Thymus (tissue), 11 donors: ENCODE measurements at regions not wholly inside any gene's neighbourhood (a gene's known extent, or its start where the extent isn't known, plus 50 kb on each side); places are given as distances from the start of the nearest gene placed in this dataset.
"Not testable (repeated sequence)": the region's sequence is repeated elsewhere in the genome, so short reads cannot be mapped to it uniquely, and the experiment has no call there.

Experiments used
- DNase-seq, 9 donors: peaks; one replicate each; pipeline ENCODE4 v3.0.0-alpha.2; 2013; ENCODE audit warnings: low spot score in 9 of 9, low read depth in 6 of 9, missing footprints in 1 of 9
- H3K27ac ChIP-seq, 2 donors: one replicate each; pipeline ENCODE4 v1.5.1; 2013; ENCODE audit warnings: control low read depth in 1 of 2, low read depth in 1 of 2, low read length in 1 of 2, mild to moderate bottlenecking in 1 of 2, moderate library complexity in 1 of 2
- H3K27me3 ChIP-seq, 2 donors: one replicate each; pipeline ENCODE4 v1.5.1; 2013; ENCODE audit warnings: low read length in 1 of 2; ENCODE audit not compliant: control insufficient read depth in 2 of 2, insufficient read depth in 1 of 2
- H3K36me3 ChIP-seq, 2 donors: one replicate each; pipeline ENCODE4 v1.5.1; 2013; ENCODE audit warnings: low read length in 1 of 2, mild to moderate bottlenecking in 1 of 2, moderate library complexity in 1 of 2; ENCODE audit not compliant: control insufficient read depth in 2 of 2, insufficient read depth in 2 of 2
- H3K4me1 ChIP-seq, 2 donors: one replicate each; pipeline ENCODE4 v1.5.1; 2013; ENCODE audit warnings: low read length in 2 of 2; ENCODE audit not compliant: control insufficient read depth in 2 of 2, insufficient read depth in 2 of 2
- H3K4me3 ChIP-seq, 2 donors: one replicate each; pipeline ENCODE4 v1.5.1; 2013; ENCODE audit warnings: low read length in 2 of 2, control low read depth in 1 of 2, mild to moderate bottlenecking in 1 of 2
- H3K9me3 ChIP-seq, 2 donors: one replicate each; pipeline ENCODE4 v1.5.1; 2013; ENCODE audit warnings: low read length in 1 of 2, mild to moderate bottlenecking in 1 of 2; ENCODE audit not compliant: control insufficient read depth in 2 of 2, insufficient read depth in 1 of 2
- WGBS: extraction: QIAGEN DNeasy Blood & Tissue Kit; methylation state at CpG from one replicate; pipeline ENCODE4 v1.1.7; 2013; 5-methylcytosine and 5-hydroxymethylcytosine counted together
- donor health status: healthy.

- no peaks in the 10 kb centered on the region for H3K9me3 ChIP-seq
- no peaks in the 10 kb centered on the region for H3K27me3 ChIP-seq
- no peaks in the 10 kb centered on the region for H3K4me1 ChIP-seq
- no peak overlapping the region for H3K27ac ChIP-seq
- H3K36me3 ChIP-seq, result no peaks in the 10 kb centered on the region
- no peak for DNase-seq
- no peak overlapping the region for H3K4me3 ChIP-seq
These were observed 331.1 kb downstream of the SEMA3D start for GRCh38 chr7:84855758-84856157.

GRCh38 chr7:84848974-84849372, 337.9 kb downstream of the SEMA3D start:
- H3K27ac ChIP-seq, H3K4me3 ChIP-seq, H3K9me3 ChIP-seq, H3K27me3 ChIP-seq, DNase-seq, H3K4me1 ChIP-seq, H3K36me3 ChIP-seq: not testable (repeated sequence)

- H3K4me1 ChIP-seq, result no peaks in the 10 kb centered on the region
- H3K9me3 ChIP-seq, result no peaks in the 10 kb centered on the region
- H3K36me3 ChIP-seq, result no peaks in the 10 kb centered on the region
- no peaks in the 10 kb centered on the region for H3K27me3 ChIP-seq
- H3K4me3 ChIP-seq, result no peak overlapping the region
- DNase-seq, result no peak
- H3K27ac ChIP-seq, result no peak overlapping the region
These were observed 338.5 kb downstream of the SEMA3D start for GRCh38 chr7:84848219-84848973.

- H3K4me3 ChIP-seq, result no peak overlapping the region
- DNase-seq, result no peak
- H3K36me3 ChIP-seq, result no peaks in the 10 kb centered on the region
- WGBS, result 87% methylated on average over 3 of the region's 3 CpGs
- no peaks in the 10 kb centered on the region for H3K4me1 ChIP-seq
- no peaks in the 10 kb centered on the region for H3K27me3 ChIP-seq
- H3K9me3 ChIP-seq, result no peaks in the 10 kb centered on the region
- no peak overlapping the region for H3K27ac ChIP-seq
These were observed 339.1 kb downstream of the SEMA3D start for GRCh38 chr7:84847790-84848189.

GRCh38 chr7:84847038-84847437, 339.8 kb downstream of the SEMA3D start:
- no peak overlapping the region for H3K27ac ChIP-seq
- H3K27me3 ChIP-seq, result no peaks in the 10 kb centered on the region
- no peaks in the 10 kb centered on the region for H3K9me3 ChIP-seq
- no peak overlapping the region for H3K4me3 ChIP-seq
- WGBS, result 65% methylated on average over 1 of the region's 1 CpG
- no peaks in the 10 kb centered on the region for H3K36me3 ChIP-seq
- H3K4me1 ChIP-seq, result no peaks in the 10 kb centered on the region
- DNase-seq, result no peak

- DNase-seq, result no peak
- H3K4me1 ChIP-seq, result no peaks in the 10 kb centered on the region
- no peaks in the 10 kb centered on the region for H3K9me3 ChIP-seq
- no peak overlapping the region for H3K4me3 ChIP-seq
- no peaks in the 10 kb centered on the region for H3K36me3 ChIP-seq
- WGBS, result 65% methylated on average over 3 of the region's 3 CpGs
- no peak overlapping the region for H3K27ac ChIP-seq
- no peaks in the 10 kb centered on the region for H3K27me3 ChIP-seq
These were observed 340.9 kb downstream of the SEMA3D start for GRCh38 chr7:84845971-84846370.

- no peak overlapping the region for H3K4me3 ChIP-seq
- no peaks in the 10 kb centered on the region for H3K4me1 ChIP-seq
- 92% methylated on average over 1 of the region's 1 CpG for WGBS
- H3K9me3 ChIP-seq, result no peaks in the 10 kb centered on the region
- no peak overlapping the region for H3K27ac ChIP-seq
- H3K36me3 ChIP-seq, result no peaks in the 10 kb centered on the region
- no peak for DNase-seq
- no peaks in the 10 kb centered on the region for H3K27me3 ChIP-seq
These were observed 342.1 kb downstream of the SEMA3D start for GRCh38 chr7:84844771-84845170.

GRCh38 chr7:84841809-84842208, 345.0 kb downstream of the SEMA3D start:
- 93% methylated on average over 3 of the region's 3 CpGs for WGBS
- no peak for DNase-seq

GRCh38 chr7:84838857-84839256, 348.0 kb downstream of the SEMA3D start:
- DNase-seq, result no peak
- no peaks in the 10 kb centered on the region for H3K36me3 ChIP-seq
- no peak overlapping the region for H3K4me3 ChIP-seq
- H3K27ac ChIP-seq, result no peak overlapping the region
- no peaks in the 10 kb centered on the region for H3K27me3 ChIP-seq
- 91% methylated on average over 5 of the region's 5 CpGs for WGBS
- no peaks in the 10 kb centered on the region for H3K4me1 ChIP-seq
- H3K9me3 ChIP-seq, result no peaks in the 10 kb centered on the region

More at GRCh38 chr7:84841809-84842208, 345.0 kb downstream of the SEMA3D start:
- Histone ChIP-seq H3K27me3 (no peaks in the 10 kb centered on the region), H3K27ac (no peak overlapping the region), H3K4me3 (no peak overlapping the region), H3K36me3 (no peaks in the 10 kb centered on the region), H3K4me1 (no peaks in the 10 kb centered on the region), H3K9me3 (no peaks in the 10 kb centered on the region)
